HCT116 (cell line): ENCODE measurements at regions not wholly inside any gene's neighbourhood (a gene's known extent, or its start where the extent isn't known, plus 50 kb on each side); places are given as distances from the start of the nearest gene placed in this dataset.

Experiments used
- ATAC-seq: fragments of 200-7000 bp; cut with Tn5 transposase; 2 replicates; pipeline ENCODE4 v1.9.1; 2020; ENCODE audit warnings: mild to moderate bottlenecking, moderate library complexity
- BruUV-seq: library from RNA; stranded (reverse); fragments of 400-500 nt; replicated peaks from 2 replicates; lab custom pipeline; 2021; lab: Mats Ljungman, UMichigan
- CTCF ChIA-PET: fragments of 300-600 bp; sonication (Branson Sonifier 250); formaldehyde crosslinking; loops from one replicate; lab custom pipeline; 2021; ENCODE audit warnings: antibody characterized with exemption; lab: Charles Lee
- POLR2A ChIA-PET: fragments of 300-600, 350-600 bp; sonication (Branson Sonifier 250); formaldehyde crosslinking; loops from one replicate; lab custom pipeline; 2021; ENCODE audit warnings: antibody characterized with exemption; lab: Charles Lee
- RAD21 ChIA-PET, 2 experiments: fragments of 300-600 bp; sonication (Branson Sonifier 250); formaldehyde crosslinking; loops; one replicate each; lab custom pipeline; 2023; ENCODE audit warnings: low total read pairs in 2 of 2; ENCODE audit not compliant: uncharacterized antibody in 2 of 2, unreplicated experiment in 2 of 2, low non-redundant PET in 1 of 2; lab: Charles Lee
- DNase-seq: peaks from one replicate; pipeline ENCODE4 v3.0.0-alpha.2; 2010; ENCODE audit warnings: low read depth, low spot score
- H2AFZ ChIP-seq: fragments of 200-600 bp; shearing (Covaris generic), sonication (generic); 2 replicates; pipeline ENCODE4 v1.6.1; 2017; ENCODE audit warnings: low read depth, mixed run types, mixed read lengths, antibody characterized with exemption, low read length; ENCODE audit not compliant: poor library complexity, severe bottlenecking
- H3K27ac ChIP-seq: 2 replicates; pipeline ENCODE4 v1.5.1; 2012; ENCODE audit warnings: low read depth, low read length
- H3K27me3 ChIP-seq: fragments of 200-600 bp; sonication (generic); 2 replicates; pipeline ENCODE4 v1.6.1; 2016; ENCODE audit warnings: mixed run types, low read length, mixed read lengths; ENCODE audit not compliant: insufficient read depth
- H3K36me3 ChIP-seq, 2 experiments: fragments of 200-500 bp in 1 of 2; fragments of 200-600 bp in 1 of 2; sonication (Bioruptor generic) in 1 of 2; sonication (generic) in 1 of 2; 2 replicates each; pipeline versions ENCODE4 v1.5.1 to v1.6.1; 2014 to 2016; ENCODE audit warnings: low read length in 2 of 2, inconsistent platforms in 1 of 2, mixed read lengths in 1 of 2, mixed run types in 1 of 2; ENCODE audit not compliant: insufficient read depth in 2 of 2, control insufficient read depth in 1 of 2
- H3K4me1 ChIP-seq, 2 experiments: fragments of 200-600 bp in 1 of 2; sonication (generic) in 1 of 2; 2 replicates each; pipeline versions ENCODE4 v1.5.1 to v1.6.1; 2012 to 2017; ENCODE audit warnings: low read length in 2 of 2, inconsistent platforms in 1 of 2, mild to moderate bottlenecking in 1 of 2, mixed read lengths in 1 of 2, mixed run types in 1 of 2, moderate library complexity in 1 of 2; ENCODE audit not compliant: insufficient read depth in 2 of 2, control insufficient read depth in 1 of 2
- H3K4me2 ChIP-seq: fragments of 200-600 bp; sonication (generic); 2 replicates; pipeline ENCODE4 v1.6.1; 2017; ENCODE audit warnings: mixed run types, low read length, mixed read lengths
- H3K4me3 ChIP-seq, 2 experiments: fragments of 200-600 bp in 1 of 2; sonication (generic) in 1 of 2; replicated peaks in 1 of 2; 2 replicates each; pipeline ENCODE4 v1.5.1; 2011 to 2016; ENCODE audit warnings: low read length in 2 of 2, control low read depth in 1 of 2, low read depth in 1 of 2, mild to moderate bottlenecking in 1 of 2, mixed read lengths in 1 of 2, mixed run types in 1 of 2
- H3K79me2 ChIP-seq: fragments of 200-600 bp; sonication (generic); 2 replicates; pipeline ENCODE4 v1.6.1; 2017; ENCODE audit warnings: mild to moderate bottlenecking, mixed run types, low read length, moderate library complexity, mixed read lengths; ENCODE audit not compliant: insufficient read depth
- H3K9ac ChIP-seq: fragments of 200-600 bp; sonication (generic); 2 replicates; pipeline ENCODE4 v1.6.1; 2016; ENCODE audit warnings: low read length, mixed read lengths
- H3K9me2 ChIP-seq: fragments of 200-600 bp; sonication (generic), shearing (Covaris generic); 2 replicates; pipeline ENCODE4 v1.6.1; 2017; ENCODE audit warnings: mixed run types, mild to moderate bottlenecking, moderate library complexity; ENCODE audit not compliant: insufficient read depth
- H3K9me3 ChIP-seq, 2 experiments: fragments of 200-500 bp in 1 of 2; fragments of 200-600 bp in 1 of 2; sonication (Bioruptor generic) in 1 of 2; sonication (generic) in 1 of 2; 2 replicates each; pipeline ENCODE4 v1.6.1; 2014 to 2017; ENCODE audit warnings: low read length in 2 of 2, mixed read lengths in 2 of 2, inconsistent platforms in 1 of 2, low read depth in 1 of 2, mild to moderate bottlenecking in 1 of 2, mixed run types in 1 of 2, moderate library complexity in 1 of 2; ENCODE audit not compliant: control insufficient read depth in 1 of 2, insufficient read depth in 1 of 2
- H4K20me1 ChIP-seq: fragments of 200-600 bp; sonication (generic), shearing (Covaris generic); 2 replicates; pipeline ENCODE4 v1.6.1; 2017; ENCODE audit warnings: mixed run types, mild to moderate bottlenecking, moderate library complexity; ENCODE audit not compliant: insufficient read depth
- ATF3 ChIP-seq: IDR thresholded peaks from 2 replicates; pipeline ENCODE4 v1.6.1; 2012
- FOSL1 ChIP-seq: IDR thresholded peaks from 2 replicates; pipeline ENCODE4 v1.6.1; 2012; ENCODE audit warnings: low read depth
- JUND ChIP-seq: IDR thresholded peaks from 2 replicates; pipeline ENCODE4 v1.6.1; 2012
- POLR2A ChIP-seq: IDR thresholded peaks from 2 replicates; pipeline ENCODE4 v1.7.0; 2011; ENCODE audit warnings: borderline replicate concordance; ENCODE audit not compliant: insufficient read depth, insufficient read length; ENCODE audit errors: extremely low read depth
- SIN3A ChIP-seq: IDR thresholded peaks from 2 replicates; pipeline ENCODE4 v1.6.1; 2012; ENCODE audit warnings: low read depth
- TCF7L2 ChIP-seq: IDR thresholded peaks from 2 replicates; pipeline ENCODE4 v1.7.0; 2011; ENCODE audit warnings: borderline replicate concordance, inconsistent platforms; ENCODE audit not compliant: insufficient read depth, insufficient read length; ENCODE audit errors: extremely low read depth
- intact Hi-C: fragments of 100-400 bp; cut with micrococcal nuclease; formaldehyde crosslinking; loops from 2 replicates; pipeline ENCODE4 v1.10.0; 2022
- TF ChIP-seq, protein P1 (sequence below): IDR thresholded peaks from 2 replicates; pipeline ENCODE4 v1.6.1; 2012

DNA sequence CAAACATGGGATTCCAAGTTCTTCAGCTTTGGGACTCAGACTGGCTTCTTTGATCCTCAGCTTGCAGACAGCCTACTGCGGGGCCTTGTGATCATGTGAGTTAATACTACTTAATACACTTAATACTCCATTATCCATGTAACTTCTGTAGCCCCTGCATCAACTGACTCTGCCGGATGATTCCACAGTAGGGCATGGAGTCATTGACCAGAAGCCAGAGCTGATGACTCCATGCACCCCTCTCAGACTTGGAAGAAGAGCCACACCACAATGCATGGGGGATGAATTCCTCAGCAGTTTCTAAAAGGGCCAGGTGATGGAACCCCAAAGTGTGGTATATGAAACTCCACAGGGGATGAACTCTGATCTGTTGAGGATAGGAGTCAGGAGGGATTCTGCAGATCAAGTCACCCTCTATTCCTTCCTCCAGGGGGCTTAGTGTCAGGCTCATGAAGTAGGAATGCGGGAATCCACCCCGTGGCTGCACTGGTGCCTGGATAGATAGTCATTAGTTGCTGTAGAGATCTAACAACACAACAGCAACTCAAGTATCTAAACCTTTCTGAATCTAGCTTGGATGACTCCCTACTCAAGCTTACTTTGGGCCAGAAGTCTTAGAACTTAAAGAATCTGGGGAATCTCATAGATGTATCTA lies 70.2 kb downstream of the GPR6 start:
- RAD21 ChIA-PET = no interaction called here
- H3K36me3 ChIP-seq = no peaks in the 10 kb centered on the region
- H4K20me1 ChIP-seq = no peaks in the 10 kb centered on the region
- POLR2A ChIA-PET = no interaction called here
- H3K79me2 ChIP-seq = no peaks in the 10 kb centered on the region
- TF ChIP-seq, protein P1, sequence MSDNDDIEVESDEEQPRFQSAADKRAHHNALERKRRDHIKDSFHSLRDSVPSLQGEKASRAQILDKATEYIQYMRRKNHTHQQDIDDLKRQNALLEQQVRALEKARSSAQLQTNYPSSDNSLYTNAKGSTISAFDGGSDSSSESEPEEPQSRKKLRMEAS = no peak
- TF ChIP-seq SIN3A = no peak
- TF ChIP-seq TCF7L2 = no peak
- H3K9me3 ChIP-seq = no peaks in the 10 kb centered on the region
- ATAC-seq (peak; percentile 51), DNase-seq (no peak)
- no peaks in the 10 kb centered on the region for H3K9me2 ChIP-seq
- CTCF ChIA-PET = interaction anchor here (2.2 kb wide), 1 partner anchor 9 kb away, joined by 20 read pairs; no protein-coding TSS in a partner anchor
- no TSS peak for BruUV-seq
- no peaks in the 10 kb centered on the region for H3K27me3 ChIP-seq
- H3K4me3 ChIP-seq = no peak overlapping the region
- peaks cover 2 to 7% of the 10 kb centered on the region in 2 experiments; a peak in 2 of 4 replicates for H3K4me1 ChIP-seq
- no peak overlapping the region for H2AFZ ChIP-seq
- intact Hi-C loops = no loop called here
- H3K9ac ChIP-seq = no peak overlapping the region
- H3K27ac ChIP-seq = no peak overlapping the region
- no peak overlapping the region for H3K4me2 ChIP-seq

GRCh38 chr6:110049696-110050439 lies 71.8 kb downstream of the GPR6 start:
- no peaks in the 10 kb centered on the region for H3K9me2 ChIP-seq
- H3K36me3 ChIP-seq = no peaks in the 10 kb centered on the region
- no peak overlapping the region for H3K9ac ChIP-seq
- no peaks in the 10 kb centered on the region for H3K27me3 ChIP-seq
- no peak overlapping the region for H2AFZ ChIP-seq
- intact Hi-C loops = loop anchor here (10.0 kb wide), 1 partner anchor 865 kb away; no protein-coding TSS in a partner anchor
- H3K4me2 ChIP-seq = no peak overlapping the region
- H3K4me1 ChIP-seq = no peaks in the 10 kb centered on the region
- H3K79me2 ChIP-seq = no peaks in the 10 kb centered on the region
- H4K20me1 ChIP-seq = no peaks in the 10 kb centered on the region
- no peak overlapping the region for H3K4me3 ChIP-seq
- POLR2A ChIA-PET = no interaction called here
- BruUV-seq = no TSS peak
- RAD21 ChIA-PET = no interaction called here
- TF ChIP-seq JUND = no peak
- TF ChIP-seq FOSL1 = no peak
- no peak for TF ChIP-seq POLR2A
- no peak for TF ChIP-seq ATF3
- TF ChIP-seq, all 23 proteins: peak for 0
- ATAC-seq (no peak), DNase-seq (no peak)
- H3K27ac ChIP-seq = no peak overlapping the region
- no peaks in the 10 kb centered on the region for H3K9me3 ChIP-seq
- CTCF ChIA-PET = interaction anchor here (2.2 kb wide), 1 partner anchor 10 kb away, joined by 20 read pairs; no protein-coding TSS in a partner anchor
